Mucosa of descending colon (tissue), 3 donors: ENCODE measurements at regions not wholly inside any gene's neighbourhood (a gene's known extent, or its start where the extent isn't known, plus 50 kb on each side); places are given as distances from the start of the nearest gene placed in this dataset.

Experiments used
- ATAC-seq: fragments of 200-7000 bp; cut with Tn5 transposase; one replicate; pipeline ENCODE4 v1.9.1; 2020; ENCODE audit warnings: mild to moderate bottlenecking, moderate library complexity
- DNase-seq, 3 donors: peaks; one replicate each; pipeline ENCODE4 v3.0.0-alpha.2; 2020
- H3K36me3 ChIP-seq: fragments of 200-600 bp; one replicate; pipeline ENCODE4 v1.8.0; 2021; ENCODE audit warnings: low read depth, mild to moderate bottlenecking
- H3K4me1 ChIP-seq: fragments of 200-600 bp; one replicate; pipeline ENCODE4 v1.8.0; 2021; ENCODE audit warnings: low read depth, mild to moderate bottlenecking
- H3K4me3 ChIP-seq: fragments of 200-600 bp; one replicate; pipeline ENCODE4 v1.8.0; 2021; ENCODE audit warnings: mild to moderate bottlenecking
- H3K9me3 ChIP-seq: fragments of 200-600 bp; one replicate; pipeline ENCODE4 v1.8.0; 2021; ENCODE audit warnings: mild to moderate bottlenecking
- CTCF ChIP-seq: fragments of 200-600 bp; IDR thresholded peaks from one replicate; pipeline ENCODE4 v1.8.0; 2022; ENCODE audit warnings: antibody characterized with exemption, mild to moderate bottlenecking
- intact Hi-C, 2 donors: fragments of 100-400 bp; cut with DNase I in 1 of 2; cut with micrococcal nuclease in 1 of 2; formaldehyde crosslinking; loops; one replicate each; pipeline versions ENCODE4 v1.11.0 to v1.11.1; 2022; cut with DNase I, micrococcal nuclease
- donor health status: DM: no; HTN: no; CAD: no; lungs with moderate emphysema.
- donor health status: DM: no; HTN: no; CAD: no.
- donor health status: DM: no; HTN: yes; CAD: no.

GRCh38 chr6:71556141-71556540 lies 267.5 kb downstream of the OGFRL1 start:
- intact Hi-C loops = no loop called here
- Histone ChIP-seq H3K4me1 (no peaks in the 10 kb centered on the region), H3K36me3 (no peaks in the 10 kb centered on the region), H3K4me3 (no peak overlapping the region), H3K9me3 (peaks cover 28% of the 10 kb centered on the region)
- DNase-seq (no peak), ATAC-seq (no peak)
- TF ChIP-seq CTCF = no peak

- TF ChIP-seq CTCF = no peak
- peaks cover 28% of the 10 kb centered on the region for H3K9me3 ChIP-seq
These were observed 270.4 kb downstream of the OGFRL1 start for GRCh38 chr6:71558974-71559373.

GRCh38 chr6:71567562-71567961 lies 279.0 kb downstream of the OGFRL1 start:
- no peak for ATAC-seq

More at GRCh38 chr6:71558974-71559373, 270.4 kb downstream of the OGFRL1 start:
- intact Hi-C loops = no loop called here
- Histone ChIP-seq H3K4me3 (no peak overlapping the region), H3K4me1 (no peaks in the 10 kb centered on the region), H3K36me3 (no peaks in the 10 kb centered on the region)
- ATAC-seq (no peak), DNase-seq (no peak)

GRCh38 chr6:71577766-71578165 lies 289.2 kb downstream of the OGFRL1 start:
- no peak for TF ChIP-seq CTCF
- no peaks in the 10 kb centered on the region for H3K4me1 ChIP-seq
- DNase-seq (no peak), ATAC-seq (no peak)
- H3K9me3 ChIP-seq = no peaks in the 10 kb centered on the region
- intact Hi-C loops = no loop called here
- no peaks in the 10 kb centered on the region for H3K36me3 ChIP-seq
- H3K4me3 ChIP-seq = no peak overlapping the region

More at GRCh38 chr6:71567562-71567961, 279.0 kb downstream of the OGFRL1 start:
- Histone ChIP-seq H3K4me3 (no peak overlapping the region), H3K9me3 (no peaks in the 10 kb centered on the region), H3K36me3 (no peaks in the 10 kb centered on the region), H3K4me1 (no peaks in the 10 kb centered on the region)
- intact Hi-C loops = no loop called here
- DNase-seq = no peak
- no peak for TF ChIP-seq CTCF

- H3K36me3 ChIP-seq = no peaks in the 10 kb centered on the region
- intact Hi-C loops = no loop called here
- no peak for TF ChIP-seq CTCF
- DNase-seq = no peak
- H3K4me1 ChIP-seq = no peaks in the 10 kb centered on the region
- ATAC-seq = no peak
- H3K9me3 ChIP-seq = no peaks in the 10 kb centered on the region
- no peak overlapping the region for H3K4me3 ChIP-seq
These were observed 291.3 kb downstream of the OGFRL1 start for GRCh38 chr6:71579902-71580301.

- Histone ChIP-seq H3K9me3 (no peaks in the 10 kb centered on the region), H3K4me1 (no peaks in the 10 kb centered on the region), H3K4me3 (no peak overlapping the region), H3K36me3 (no peaks in the 10 kb centered on the region)
- ATAC-seq (no peak), DNase-seq (no peak)
- intact Hi-C loops = no loop called here
- no peak for TF ChIP-seq CTCF
These were observed 294.2 kb downstream of the OGFRL1 start for GRCh38 chr6:71582820-71583219.
